RWPE2 (cell line): ENCODE measurements at regions not wholly inside any gene's neighbourhood (a gene's known extent, or its start where the extent isn't known, plus 50 kb on each side); places are given as distances from the start of the nearest gene placed in this dataset.

ENCODE experiments used
- ATAC-seq: fragments of 200-7000 bp; cut with Tn5 transposase; 3 replicates; pipeline ENCODE4 v1.9.1; 2021; ENCODE audit warnings: low read depth
- DNase-seq: peaks from one replicate; pipeline ENCODE4 v3.0.0-alpha.2; 2020; ENCODE audit warnings: low spot score
- H3K27ac ChIP-seq: fragments of 450-650 bp; 2 replicates; pipeline ENCODE4 v1.5.1; 2017; ENCODE audit warnings: mild to moderate bottlenecking; ENCODE audit not compliant: poor library complexity, severe bottlenecking
- H3K27me3 ChIP-seq: fragments of 250-450 bp; sonication (Bioruptor Pico); 2 replicates; pipeline ENCODE4 v1.5.1; 2021; ENCODE audit warnings: mild to moderate bottlenecking, moderate library complexity; ENCODE audit not compliant: insufficient read depth, poor library complexity, severe bottlenecking
- H3K36me3 ChIP-seq: fragments of 250-450 bp; sonication (Bioruptor Pico); 2 replicates; pipeline ENCODE4 v1.5.1; 2020; ENCODE audit warnings: low read depth, mild to moderate bottlenecking, moderate library complexity
- H3K4me1 ChIP-seq: fragments of 250-450 bp; sonication (Bioruptor Pico); 2 replicates; pipeline ENCODE4 v1.5.1; 2021; ENCODE audit warnings: mild to moderate bottlenecking, moderate library complexity; ENCODE audit not compliant: insufficient read depth, poor library complexity, severe bottlenecking
- H3K4me3 ChIP-seq: fragments of 250-450 bp; sonication (Bioruptor Pico); 2 replicates; pipeline ENCODE4 v1.5.1; 2021; ENCODE audit warnings: mild to moderate bottlenecking, moderate library complexity; ENCODE audit not compliant: severe bottlenecking
- H3K9me3 ChIP-seq: fragments of 250-450 bp; sonication (Bioruptor Pico); 2 replicates; pipeline ENCODE4 v1.5.1; 2021; ENCODE audit warnings: mild to moderate bottlenecking, moderate library complexity; ENCODE audit not compliant: severe bottlenecking
- CTCF ChIP-seq: fragments of 450-650 bp; IDR thresholded peaks from one replicate; pipeline ENCODE4 v1.5.1; 2017; ENCODE audit warnings: mild to moderate bottlenecking, moderate library complexity; ENCODE audit not compliant: poor library complexity, severe bottlenecking

DNA sequence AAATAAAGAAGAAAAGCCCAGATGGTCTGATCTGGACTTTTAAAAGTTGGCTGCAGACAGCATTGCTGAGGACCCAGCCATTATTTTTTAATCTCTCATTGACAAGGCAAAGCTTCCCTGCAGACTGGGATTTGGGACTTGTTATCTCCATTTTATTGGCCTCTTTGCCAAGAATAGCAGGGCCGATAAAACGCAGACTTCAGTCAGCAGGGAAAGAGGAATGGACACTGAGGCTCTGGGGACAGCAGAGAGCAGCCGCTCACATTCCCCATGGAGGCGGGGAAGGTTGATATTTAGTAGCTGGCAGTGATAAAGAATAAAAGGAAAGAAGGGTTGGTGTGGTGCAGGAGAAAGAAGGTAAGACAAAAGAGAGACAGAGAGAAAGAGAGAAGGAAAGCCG lies 350.1 kb upstream of the PIK3C3 start:
- DNase-seq (no peak), ATAC-seq (no peak)
- Histone ChIP-seq H3K4me1 (no peaks in the 10 kb centered on the region), H3K27ac (no peak overlapping the region), H3K9me3 (no peaks in the 10 kb centered on the region), H3K36me3 (no peaks in the 10 kb centered on the region), H3K27me3 (no peaks in the 10 kb centered on the region), H3K4me3 (no peak overlapping the region)
- no peak for TF ChIP-seq CTCF

DNA sequence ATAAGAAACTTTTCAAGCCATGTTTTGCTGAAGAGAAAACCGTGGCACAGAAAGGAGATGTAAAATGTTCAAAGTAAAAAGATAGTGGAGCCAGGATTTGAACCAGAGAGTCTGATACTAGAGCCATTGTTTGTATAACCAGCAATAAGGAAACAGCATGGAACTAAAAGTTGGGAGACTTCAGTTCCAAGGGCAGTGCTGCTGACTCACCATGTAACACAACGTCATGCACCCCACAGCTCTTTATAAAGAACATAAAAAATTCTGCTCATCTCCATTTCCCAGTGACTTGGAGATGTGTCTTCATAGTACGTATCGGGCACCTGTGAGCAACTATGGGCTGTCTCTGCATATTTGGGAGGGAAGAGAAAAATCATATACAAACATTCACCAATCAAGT lies 353.0 kb upstream of the PIK3C3 start:
- TF ChIP-seq CTCF = no peak
- H3K4me3 ChIP-seq = no peak overlapping the region
- no peaks in the 10 kb centered on the region for H3K4me1 ChIP-seq
- no peaks in the 10 kb centered on the region for H3K36me3 ChIP-seq
- DNase-seq (no peak), ATAC-seq (no peak)
- H3K27ac ChIP-seq = no peak overlapping the region
- H3K27me3 ChIP-seq = no peaks in the 10 kb centered on the region
- H3K9me3 ChIP-seq = no peaks in the 10 kb centered on the region

- no peak overlapping the region for H3K4me3 ChIP-seq
- H3K9me3 ChIP-seq = no peaks in the 10 kb centered on the region
- no peaks in the 10 kb centered on the region for H3K27me3 ChIP-seq
- no peak for TF ChIP-seq CTCF
- H3K27ac ChIP-seq = no peak overlapping the region
- no peak for DNase-seq
- no peaks in the 10 kb centered on the region for H3K36me3 ChIP-seq
- no peaks in the 10 kb centered on the region for H3K4me1 ChIP-seq
- no peak for ATAC-seq
Observed at GRCh38 chr18:41600693-41601391, 354.2 kb upstream of the PIK3C3 start.

DNA sequence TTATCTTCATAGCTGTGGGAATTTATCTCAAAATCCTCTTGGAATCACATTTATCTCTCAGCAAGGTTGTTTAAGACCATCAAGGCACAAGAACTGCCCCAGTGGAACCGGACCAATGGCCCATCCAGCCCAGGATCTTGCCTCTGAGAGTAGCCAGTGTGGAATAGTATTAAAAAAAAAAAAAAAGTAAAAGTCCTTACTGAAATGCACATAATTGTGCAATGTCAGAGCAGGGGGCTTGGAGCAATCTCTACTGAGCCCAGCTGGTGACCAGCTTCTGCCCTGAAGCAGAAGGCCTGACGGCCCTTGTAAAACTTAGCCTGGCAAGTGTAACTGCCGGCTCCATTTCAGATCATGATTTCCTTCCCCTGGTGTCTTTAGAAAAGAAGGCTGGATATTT lies 355.6 kb upstream of the PIK3C3 start:
- Histone ChIP-seq H3K36me3 (no peaks in the 10 kb centered on the region), H3K4me1 (no peaks in the 10 kb centered on the region), H3K27ac (no peak overlapping the region), H3K9me3 (no peaks in the 10 kb centered on the region), H3K27me3 (no peaks in the 10 kb centered on the region), H3K4me3 (no peak overlapping the region)
- no peak for TF ChIP-seq CTCF
- DNase-seq (no peak), ATAC-seq (no peak)

DNA sequence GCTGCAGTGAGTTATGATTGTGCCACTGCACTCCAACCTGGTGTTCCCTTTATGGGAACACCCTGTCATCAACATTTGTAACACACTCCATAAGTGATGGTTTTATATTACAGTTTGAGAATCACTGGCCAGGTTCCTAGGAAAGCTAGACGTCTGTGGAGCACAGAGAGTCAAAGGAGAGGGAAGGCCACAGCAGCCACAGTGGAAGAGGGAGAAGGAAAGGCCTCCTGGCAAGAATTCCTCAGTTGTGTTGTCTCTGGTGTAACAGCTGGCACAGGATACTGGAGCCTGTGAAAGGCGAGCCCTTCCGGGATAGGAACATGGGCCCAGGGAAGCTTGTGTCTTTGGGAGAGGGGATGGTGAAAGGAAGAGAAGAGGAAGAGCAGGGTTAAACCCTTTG lies 360.5 kb upstream of the PIK3C3 start:
- no peak for TF ChIP-seq CTCF
- Histone ChIP-seq H3K27me3 (no peaks in the 10 kb centered on the region), H3K9me3 (no peaks in the 10 kb centered on the region), H3K4me1 (no peaks in the 10 kb centered on the region), H3K27ac (no peak overlapping the region), H3K4me3 (no peak overlapping the region), H3K36me3 (no peaks in the 10 kb centered on the region)
- DNase-seq = no peak
- no peak for ATAC-seq
